AG08395 (cell line): ENCODE measurements at regions not wholly inside any gene's neighbourhood (a gene's known extent, or its start where the extent isn't known, plus 50 kb on each side); places are given as distances from the start of the nearest gene placed in this dataset.
"Not testable (repeated sequence)": the region's sequence is repeated elsewhere in the genome, so short reads cannot be mapped to it uniquely, and the experiment has no call there.

ENCODE experiments used
- DNase-seq: peaks from one replicate; pipeline ENCODE4 v3.0.0; 2012; ENCODE audit warnings: mixed read lengths, low spot score

DNA sequence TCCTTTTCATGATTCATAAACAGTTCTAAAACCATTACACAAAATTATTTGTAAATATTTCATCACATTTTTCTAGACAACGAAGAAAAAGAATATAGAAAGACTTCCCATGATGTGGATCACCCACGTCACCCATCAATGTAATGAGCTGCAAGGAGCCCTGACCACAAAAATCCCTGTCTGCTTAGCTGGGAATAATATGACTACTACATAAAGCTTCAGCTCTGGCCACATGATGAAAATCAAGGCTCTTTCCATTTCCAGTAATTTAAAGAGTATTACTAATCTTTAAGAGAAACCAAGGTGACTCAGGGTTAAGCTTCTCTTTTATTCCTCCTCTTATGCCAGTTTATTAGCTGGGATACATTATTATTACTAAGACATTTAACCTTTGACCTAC is 180.8 kb upstream of the CACNA2D1 start:
- DNase-seq = peak; percentile 48

DNA sequence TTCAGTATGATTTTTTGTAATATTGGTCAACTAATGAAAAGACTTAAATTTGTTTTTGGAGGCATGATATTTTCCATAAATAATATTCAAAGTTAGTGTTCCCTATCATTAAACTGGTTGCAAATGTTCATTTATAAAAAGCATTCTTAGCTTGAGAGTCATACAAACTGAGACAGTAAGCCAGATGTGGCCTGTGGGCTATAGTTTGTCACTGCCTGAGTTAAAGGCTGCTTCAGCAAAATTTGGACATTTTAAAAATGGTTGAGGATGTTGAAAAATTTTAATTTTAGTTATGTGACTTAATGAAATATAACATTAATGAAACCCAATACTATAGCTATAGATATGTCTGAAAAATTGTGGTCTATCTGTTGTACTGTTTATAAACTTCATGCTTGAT is 180.2 kb upstream of the CACNA2D1 start:
- peak; percentile 14 for DNase-seq

DNA sequence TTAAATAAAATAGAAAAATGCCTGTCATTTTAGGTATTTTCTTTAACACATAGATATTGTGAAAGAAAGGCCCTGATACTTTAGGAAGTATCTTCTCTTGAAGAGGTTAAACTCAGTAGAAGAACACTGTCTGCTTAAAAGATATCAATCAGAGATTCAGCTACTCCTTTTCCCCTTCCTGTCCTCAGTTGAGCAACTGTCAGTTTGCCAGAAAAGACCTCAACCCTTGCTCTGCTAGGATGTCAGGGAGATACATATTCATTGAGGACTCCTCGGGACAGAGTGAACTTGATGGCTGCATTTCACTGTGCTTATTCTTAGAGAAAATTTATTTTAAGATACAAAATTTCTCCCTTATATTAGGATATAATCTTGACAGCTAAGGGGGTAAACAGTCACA is 173.6 kb upstream of the CACNA2D1 start:
- DNase-seq = no peak

DNA sequence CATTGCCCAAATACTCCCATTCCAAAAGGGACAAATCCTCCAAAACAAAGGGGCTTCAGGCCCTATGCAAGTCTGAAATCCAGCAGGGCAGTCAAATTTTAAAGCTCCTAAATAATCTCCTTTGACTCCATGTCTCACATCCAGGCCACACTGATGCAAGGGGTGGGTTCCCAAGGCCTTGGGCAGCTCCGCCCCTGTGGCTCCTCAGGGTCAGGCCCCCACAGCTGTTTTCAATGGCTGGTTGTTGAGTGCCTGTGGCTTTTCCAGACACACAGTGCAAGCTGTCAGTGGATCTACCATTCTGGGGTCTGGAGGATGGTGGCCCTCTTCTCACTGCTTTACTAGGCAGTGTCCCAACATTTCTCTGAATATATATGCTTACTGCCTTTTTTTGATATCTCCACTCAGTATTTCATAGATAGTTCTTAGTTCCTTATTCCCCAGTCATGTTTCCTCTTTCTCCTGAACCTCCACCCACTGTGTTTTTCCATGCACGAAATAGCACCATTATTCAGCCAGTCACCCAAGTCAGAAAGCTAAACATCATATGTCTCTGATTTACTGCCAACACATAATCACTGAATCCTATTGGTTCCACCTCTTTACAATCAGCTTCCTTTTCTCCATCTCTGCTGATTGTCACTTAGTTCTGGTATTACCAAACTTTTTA is 172.6 kb upstream of the CACNA2D1 start:
- no peak for DNase-seq

DNA sequence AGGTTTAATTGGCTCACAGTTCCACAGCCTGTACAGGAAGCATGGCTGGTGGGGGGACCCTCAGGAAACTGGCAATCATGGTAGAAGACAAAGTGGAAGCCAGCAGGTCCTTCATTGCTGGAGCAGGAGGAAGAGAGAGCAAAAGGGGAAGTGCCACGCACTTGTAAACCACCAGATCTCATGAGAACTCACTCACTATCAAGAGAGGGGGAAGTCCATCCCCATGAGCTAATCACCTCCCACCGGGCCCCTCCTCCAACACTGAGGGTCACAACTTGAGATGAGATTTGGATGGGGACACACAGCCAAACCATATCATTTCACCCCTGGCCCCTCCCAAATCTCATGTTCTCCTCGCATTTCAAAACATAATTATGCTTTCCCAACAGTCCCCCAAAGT is 171.9 kb upstream of the CACNA2D1 start:
- no peak for DNase-seq

DNA sequence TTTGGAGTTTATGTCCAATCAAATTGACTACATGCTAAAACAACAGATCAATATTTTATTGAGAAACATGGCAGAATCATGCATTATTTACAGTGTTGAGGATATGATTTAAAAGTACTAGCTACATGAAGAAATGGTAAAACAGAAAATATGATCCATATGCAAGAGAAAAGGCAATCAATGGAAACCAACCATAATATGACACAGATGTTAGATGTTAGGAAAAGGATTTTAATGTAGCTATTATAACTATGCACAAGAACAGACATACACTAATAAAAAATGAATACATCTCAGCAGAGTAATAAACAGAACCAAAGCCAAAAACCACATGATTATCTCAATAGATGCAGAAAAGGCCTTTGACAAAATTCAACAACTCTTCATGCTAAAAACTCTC is 166.2 kb upstream of the CACNA2D1 start:
- no peak for DNase-seq

DNA sequence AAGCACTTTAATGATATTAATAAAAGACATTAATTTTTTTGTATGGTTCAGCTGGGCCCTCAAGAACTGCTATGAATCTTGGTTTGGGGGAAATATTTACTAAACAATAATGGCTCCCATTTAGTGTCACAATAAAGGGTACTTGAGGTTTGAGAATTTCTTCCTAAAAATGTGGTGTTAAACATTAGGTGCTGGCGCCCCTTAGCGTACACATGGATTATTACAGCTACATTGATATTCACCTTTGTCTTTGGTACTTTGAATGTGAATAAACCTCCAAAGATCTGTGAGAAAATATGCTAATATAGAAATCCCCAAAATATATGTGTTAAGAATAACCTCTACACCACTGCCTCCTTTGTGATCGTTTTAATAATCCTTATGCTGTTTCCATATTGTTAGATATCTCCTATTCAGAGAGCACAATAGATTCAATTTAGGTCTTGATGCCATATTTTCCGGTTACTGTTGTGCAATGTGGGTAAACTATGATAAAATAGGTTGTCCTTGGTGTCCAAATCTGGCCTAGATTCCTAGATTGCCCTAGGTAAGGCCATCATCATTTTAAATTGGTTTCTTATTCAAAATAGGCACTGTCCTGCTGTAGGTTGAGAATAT is 161.8 kb upstream of the CACNA2D1 start:
- DNase-seq = peak; percentile 38

DNA sequence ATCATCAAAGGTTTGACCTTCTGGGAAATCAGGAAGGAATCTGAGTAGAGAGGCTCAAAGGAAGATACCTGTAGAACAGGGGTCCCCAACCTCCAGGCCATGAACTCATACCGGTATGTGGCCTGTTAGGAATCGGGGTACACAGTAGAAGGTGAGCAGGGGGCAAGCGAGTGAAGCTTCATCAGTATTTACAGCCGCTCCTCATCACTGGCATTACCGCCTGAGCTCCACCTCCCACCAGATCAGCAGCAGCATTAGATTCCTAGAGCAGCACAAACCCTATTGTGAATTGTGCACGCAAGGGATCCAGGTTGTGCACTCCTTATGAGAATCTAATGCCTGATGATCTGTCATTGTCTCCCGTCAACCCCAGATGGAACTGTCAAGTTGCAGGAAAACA is 158.5 kb upstream of the CACNA2D1 start:
- no peak for DNase-seq

DNA sequence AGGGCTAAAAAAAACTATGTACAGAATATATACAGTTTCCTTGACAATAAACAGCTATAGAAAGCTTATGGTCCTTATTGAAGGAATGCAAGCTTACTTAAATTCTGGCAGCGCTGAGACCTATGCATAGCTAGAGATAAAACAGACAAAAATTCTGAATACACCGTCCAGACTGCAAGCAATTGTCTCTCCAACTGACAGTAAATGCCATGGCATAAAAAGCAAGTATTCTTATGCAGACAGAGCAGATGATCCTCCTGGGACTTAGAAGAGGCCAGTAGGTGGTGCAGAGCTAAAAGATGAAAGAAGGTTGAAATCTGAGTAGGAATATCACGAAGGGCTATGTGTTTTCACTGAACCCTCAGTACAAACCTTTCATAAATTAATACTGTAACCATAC is 157.0 kb upstream of the CACNA2D1 start:
- no peak for DNase-seq

DNA sequence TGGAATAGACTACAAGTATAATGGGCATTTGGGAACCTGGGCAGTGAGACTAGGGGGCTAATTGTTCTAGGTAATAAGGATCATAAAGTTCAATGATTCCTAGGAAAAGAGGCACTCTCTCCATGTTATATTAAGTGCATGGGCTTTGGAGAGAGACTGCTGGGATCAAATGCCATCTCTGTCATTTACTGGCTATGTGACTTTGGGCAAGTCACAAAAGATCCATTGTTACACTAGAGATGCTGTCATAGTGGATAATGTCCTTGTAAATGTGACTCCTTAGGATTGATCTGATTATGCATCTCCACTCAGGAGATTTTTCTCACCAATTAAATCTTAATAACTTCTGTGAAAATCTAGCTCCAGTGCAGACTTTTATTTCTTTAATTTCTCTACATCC is 156.3 kb upstream of the CACNA2D1 start:
- DNase-seq = no peak

DNA sequence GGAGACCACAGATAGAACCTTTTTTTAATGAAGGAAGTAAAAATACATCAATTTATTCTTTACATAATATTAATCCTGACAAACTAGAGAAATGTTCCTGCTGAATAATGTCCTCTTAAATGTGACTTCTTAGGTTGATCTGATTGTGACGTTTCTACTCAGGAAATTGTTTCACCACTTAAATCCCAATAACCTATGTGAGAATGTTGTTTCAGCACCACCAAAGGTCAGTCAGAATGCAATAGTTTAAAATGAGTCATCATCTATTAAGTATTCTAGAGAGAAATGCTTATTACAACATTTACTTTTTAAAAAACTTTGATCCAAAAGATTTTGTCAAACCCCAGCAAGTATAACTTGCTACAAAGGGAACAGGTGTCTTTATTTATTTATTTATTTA is 155.4 kb upstream of the CACNA2D1 start:
- DNase-seq = peak; percentile 5

DNA sequence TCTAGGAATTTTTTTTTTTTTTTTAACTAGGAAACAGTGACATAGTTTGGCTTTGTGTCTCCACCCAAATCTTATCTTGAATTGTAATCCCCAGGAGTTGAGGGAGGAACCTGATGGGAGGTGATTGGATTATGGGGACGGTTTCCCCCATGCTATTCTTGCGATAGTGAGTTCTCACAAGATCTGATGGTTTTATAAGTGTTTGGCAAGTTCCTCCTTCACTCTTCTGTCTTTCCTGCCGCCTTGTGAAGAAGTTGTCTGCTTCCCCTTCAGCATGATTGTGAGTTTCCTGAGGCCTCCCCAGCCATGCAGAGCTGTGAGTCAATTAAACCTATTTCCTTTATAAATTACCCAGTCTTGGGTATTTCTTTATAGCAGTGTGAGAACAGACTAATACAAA is 152.2 kb upstream of the CACNA2D1 start:
- DNase-seq = not testable (repeated sequence)

DNA sequence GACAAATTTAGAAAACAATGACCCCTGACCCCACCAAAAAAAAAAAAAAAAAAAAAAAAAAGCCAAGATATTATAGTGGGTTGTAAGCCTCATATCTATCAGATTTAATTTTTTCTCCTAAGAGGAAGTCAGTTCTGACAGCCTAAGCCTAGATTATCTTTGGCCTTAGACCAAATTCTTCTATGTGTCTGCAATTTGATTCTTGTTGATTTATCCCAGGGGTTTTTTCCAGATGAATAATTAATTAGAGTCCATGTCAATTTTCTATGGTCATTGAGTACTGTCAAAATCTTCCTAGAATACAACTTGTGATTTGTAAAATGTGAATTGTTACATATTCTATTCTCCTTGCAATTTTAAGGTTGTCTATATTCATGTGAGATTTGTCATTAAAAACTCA is 151.6 kb upstream of the CACNA2D1 start:
- no peak for DNase-seq

DNA sequence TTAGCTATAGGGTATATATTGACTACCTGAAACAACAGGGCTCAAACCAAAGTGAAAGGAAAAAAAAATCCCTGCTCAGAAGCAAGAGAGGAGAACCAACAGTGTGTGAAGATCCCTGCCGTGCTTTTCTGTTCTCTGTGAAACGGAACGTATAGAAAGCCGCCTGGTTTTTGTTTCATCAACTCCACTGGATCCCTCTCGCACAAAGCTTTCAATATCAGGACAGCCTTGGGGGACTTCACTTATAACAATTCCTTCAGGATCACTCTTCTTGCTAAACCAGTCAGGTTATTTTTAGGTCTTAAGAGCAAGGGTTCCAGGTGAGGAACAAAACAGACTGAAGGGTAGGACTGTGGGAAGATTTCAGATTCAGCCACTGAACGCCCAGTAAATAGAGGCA is 151.1 kb upstream of the CACNA2D1 start:
- DNase-seq = no peak

DNA sequence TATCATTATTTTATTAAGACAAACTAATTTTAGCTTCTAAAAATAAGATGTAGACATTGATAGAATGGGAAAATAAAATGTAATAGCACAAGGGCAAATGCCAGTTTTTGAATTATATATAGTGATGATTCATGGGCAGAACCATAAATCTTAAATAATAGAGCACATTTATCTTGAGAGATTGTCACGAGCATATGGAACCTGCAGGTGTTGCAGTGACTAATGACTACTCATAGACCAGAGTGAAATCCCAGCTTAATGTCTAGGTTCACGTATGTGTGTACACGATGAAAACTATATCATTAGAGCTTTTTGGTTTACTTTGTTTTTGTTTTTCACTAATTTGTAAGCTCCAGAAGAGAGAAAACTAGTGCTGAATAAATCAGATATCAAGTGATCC is 150.2 kb upstream of the CACNA2D1 start:
- no peak for DNase-seq

DNA sequence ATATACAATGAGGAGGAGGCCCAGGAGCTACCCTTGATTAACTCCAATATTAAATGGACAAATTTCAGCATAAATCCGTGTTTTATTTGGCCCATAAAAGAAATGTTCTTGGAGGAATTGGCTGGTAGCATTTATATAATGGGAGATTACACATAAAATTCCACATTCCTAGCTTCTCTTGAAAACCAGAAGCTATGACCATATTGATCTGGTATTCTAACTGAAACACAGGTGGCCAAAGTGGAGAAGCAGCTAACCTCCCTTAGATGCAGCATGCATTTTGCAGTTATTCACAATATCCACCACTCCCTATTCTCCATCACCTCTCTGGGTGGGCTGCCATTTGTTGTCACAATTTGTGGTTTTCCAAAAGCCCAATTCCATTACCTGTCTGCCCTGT is 148.8 kb upstream of the CACNA2D1 start:
- no peak for DNase-seq

DNA sequence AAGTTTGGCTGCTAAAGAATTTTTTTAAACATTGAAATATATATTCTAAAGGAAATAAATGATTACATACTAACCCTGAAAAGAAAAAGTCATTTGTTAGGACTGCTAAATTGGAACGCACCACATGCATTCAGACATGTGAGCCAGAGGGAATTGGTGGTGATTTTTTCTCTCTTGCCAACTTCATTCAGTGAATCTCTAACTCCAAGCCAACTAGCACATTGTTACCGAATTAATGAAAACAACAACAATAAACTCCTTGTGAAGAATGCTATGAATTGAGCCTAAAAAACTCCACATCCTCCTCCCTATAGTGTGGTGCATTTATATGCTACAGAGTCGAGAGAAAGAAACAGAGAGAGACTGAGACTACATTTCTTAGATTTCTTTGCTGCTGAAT is 135.5 kb upstream of the CACNA2D1 start:
- DNase-seq = no peak

DNA sequence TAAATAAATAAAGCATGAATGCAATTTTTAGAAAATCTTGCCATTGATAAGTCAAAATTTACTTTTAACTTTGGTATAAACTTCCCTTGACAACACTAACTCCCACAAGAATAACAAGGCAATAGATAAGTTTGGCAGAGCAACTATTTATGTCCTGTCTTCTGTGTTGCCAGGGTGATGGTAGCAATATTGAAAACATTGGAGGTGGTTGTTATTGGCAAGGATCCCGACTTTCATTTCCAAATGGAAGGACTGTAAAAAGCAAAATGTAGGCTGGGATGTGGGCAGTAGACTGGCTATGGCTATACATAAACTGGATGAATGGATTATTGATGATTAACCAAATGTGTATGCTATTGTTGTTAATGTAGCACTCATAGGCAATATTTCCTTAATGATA is 134.9 kb upstream of the CACNA2D1 start:
- no peak for DNase-seq

DNA sequence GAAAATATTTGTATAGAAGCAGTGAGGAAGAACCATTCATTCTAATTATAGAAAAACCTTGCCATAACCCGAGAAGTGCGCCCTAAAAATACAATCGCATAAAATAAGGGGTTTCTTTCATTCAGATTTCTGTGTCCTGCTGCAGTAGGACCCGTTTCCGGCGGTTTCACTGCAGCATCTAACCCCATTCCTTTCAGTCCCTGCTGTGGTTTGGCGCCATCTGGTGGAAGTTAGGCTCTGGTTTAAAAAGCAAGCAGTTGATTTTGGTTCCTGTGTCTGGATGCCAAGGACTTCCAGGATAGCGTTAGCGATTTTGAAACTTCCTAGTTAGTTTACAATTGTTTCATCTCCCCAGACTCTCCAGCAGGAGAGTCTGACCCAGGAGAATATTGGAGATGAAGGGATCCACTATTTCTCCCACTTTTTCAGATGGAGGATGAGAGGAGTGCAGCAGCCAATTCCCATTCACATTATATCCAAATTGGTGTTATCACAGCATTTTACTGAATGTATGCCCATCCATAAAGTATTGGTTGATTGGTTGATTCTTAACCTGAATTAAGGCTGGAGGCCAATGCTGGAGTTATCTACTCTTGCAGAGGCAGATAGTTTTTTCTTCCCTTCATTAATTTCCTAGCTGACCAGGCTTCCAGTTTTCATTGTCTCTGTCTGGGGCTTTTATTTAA is 128.8 kb upstream of the CACNA2D1 start:
- peak; percentile 86 for DNase-seq

DNA sequence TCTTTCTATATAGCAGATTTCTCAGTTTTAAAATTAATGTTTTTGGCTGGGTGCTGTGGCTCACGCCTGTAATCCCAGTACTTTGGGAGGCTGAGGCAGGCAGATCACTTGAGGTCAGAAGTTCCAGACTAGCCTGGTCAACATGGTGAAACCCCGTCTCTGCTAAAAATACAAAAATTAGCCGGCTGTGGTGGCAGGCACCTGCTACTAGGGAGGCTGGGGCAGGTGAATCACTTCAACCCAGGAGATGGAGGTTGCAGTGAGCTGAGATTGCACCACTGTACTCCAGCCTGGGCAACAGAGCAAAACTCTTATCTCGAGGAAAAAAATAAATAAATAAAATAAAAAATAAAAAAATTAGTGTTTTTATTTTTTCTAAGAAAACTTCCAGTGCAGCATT is 127.5 kb upstream of the CACNA2D1 start:
- DNase-seq = not testable (repeated sequence)

DNA sequence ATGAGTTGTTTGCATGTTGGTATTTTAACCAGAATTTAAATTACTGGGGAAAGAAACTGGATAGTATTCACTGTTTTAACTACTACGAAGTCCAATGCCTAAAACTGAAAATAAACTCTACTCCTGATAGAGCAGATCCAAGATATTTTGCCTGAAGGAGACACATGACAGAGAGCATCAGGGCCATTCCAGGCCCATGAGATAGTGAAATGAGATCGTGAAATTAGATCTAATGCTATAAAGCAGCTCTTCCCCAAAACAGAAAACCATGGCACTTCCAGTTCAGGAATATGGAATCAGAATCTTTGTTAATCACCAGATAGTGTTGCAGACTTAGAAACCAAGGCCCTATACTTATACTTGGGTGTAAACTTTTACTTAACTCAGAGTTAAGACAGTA is 124.3 kb upstream of the CACNA2D1 start:
- no peak for DNase-seq

DNA sequence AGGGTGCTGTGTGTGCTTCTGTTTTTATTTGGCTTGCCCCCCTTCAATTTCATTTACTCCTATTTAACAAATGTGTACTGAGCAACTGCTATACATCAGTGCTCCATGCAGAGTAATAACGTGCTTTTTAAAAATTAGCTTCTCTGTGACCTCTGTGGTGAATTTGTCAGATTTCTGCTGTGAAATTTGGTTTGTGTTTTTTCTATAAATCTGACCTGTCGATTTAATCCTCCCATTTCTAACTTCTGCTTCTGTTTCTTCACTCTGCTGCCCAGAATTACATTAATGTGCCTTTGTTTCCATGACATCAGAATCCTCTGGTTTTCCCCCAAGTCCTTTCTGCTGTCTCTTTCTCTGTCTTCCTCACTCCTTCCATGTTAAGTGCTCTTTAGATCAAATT is 123.8 kb upstream of the CACNA2D1 start:
- no peak for DNase-seq

DNA sequence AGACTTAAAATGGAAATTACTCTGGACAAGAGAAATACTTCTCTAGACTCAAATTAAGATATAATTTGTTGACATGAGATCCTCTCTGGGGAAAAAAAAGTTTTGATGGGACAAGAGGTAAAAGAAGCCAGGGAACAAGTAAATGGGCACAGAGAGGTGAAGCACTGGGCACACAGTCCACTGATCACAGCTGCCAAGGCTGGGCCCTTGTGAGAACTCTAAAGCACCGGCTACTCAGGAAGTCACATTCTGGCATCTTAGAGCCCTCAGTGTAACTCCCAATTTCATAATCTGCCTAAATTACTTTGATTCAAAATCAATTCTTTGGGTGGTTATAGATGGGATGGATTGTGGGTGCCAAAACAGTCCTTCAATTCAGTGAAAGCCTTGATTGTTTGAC is 123.2 kb upstream of the CACNA2D1 start:
- no peak for DNase-seq
